ENCODE measurements at regions not wholly inside any gene's neighbourhood (a gene's known extent, or its start where the extent isn't known, plus 50 kb on each side); places are given as distances from the start of the nearest gene placed in this dataset.

GRCh38 chr13:74084375-74084935 lies 49.7 kb downstream of the KLF12 start:
- no peak overlapping the region for H3K27ac ChIP-seq (ENCODE audit: insufficient read depth, low read length, poor library complexity, severe bottlenecking)
- H3K9me3 Mint-ChIP-seq = peaks cover 0 to 4% (median 0%) of the 10 kb centered on the region in 7 donors
- H3K36me3 ChIP-seq (ENCODE audit: control insufficient read depth, insufficient read depth, low read length) = no peaks in the 10 kb centered on the region
- DNase-seq (no peak), ATAC-seq (ENCODE audit: low read depth in 2 of 2) (no peak)
- H3K9me3 ChIP-seq (ENCODE audit: control insufficient read depth in 2 of 2, low read length in 2 of 2) = no peaks in the 10 kb centered on the region
- H3K4me3 Mint-ChIP-seq = no peak overlapping the region
- H3K4me1 Mint-ChIP-seq = peaks cover 59 to 78% (median 69%) of the 10 kb centered on the region in 4 donors
- peaks cover 20% of the 10 kb centered on the region for H3K36me3 Mint-ChIP-seq
- H3K27me3 Mint-ChIP-seq = no peaks in the 10 kb centered on the region
- H3K27me3 ChIP-seq (ENCODE audit: control insufficient read depth, insufficient read depth, low read length) = no peaks in the 10 kb centered on the region
- H3K4me3 ChIP-seq (ENCODE audit: low read depth, low read length) = no peak overlapping the region
- H3K27ac Mint-ChIP-seq = no peak overlapping the region
- H3K4me1 ChIP-seq (ENCODE audit: control insufficient read depth, insufficient read depth, low read length, poor library complexity, severe bottlenecking) = peaks cover 18% of the 10 kb centered on the region

- ATAC-seq (ENCODE audit: low read depth in 2 of 2) (no peak), DNase-seq (no peak)
- no peaks in the 10 kb centered on the region for H3K27me3 ChIP-seq (ENCODE audit: control insufficient read depth, insufficient read depth, low read length)
- H3K4me3 ChIP-seq (ENCODE audit: low read depth, low read length) = no peak overlapping the region
- Mint-ChIP-seq H3K36me3 (peaks cover 27% of the 10 kb centered on the region), H3K27ac (peak overlapping the region in 1 of 3 donors; percentile 1), H3K9me3 (peaks cover 0 to 4% (median 0%) of the 10 kb centered on the region in 7 donors), H3K4me3 (no peak overlapping the region), H3K27me3 (no peaks in the 10 kb centered on the region), H3K4me1 (peaks cover 51 to 73% (median 58%) of the 10 kb centered on the region in 4 donors)
- H3K27ac ChIP-seq (ENCODE audit: insufficient read depth, low read length, poor library complexity, severe bottlenecking) = no peak overlapping the region
- peaks cover 8% of the 10 kb centered on the region for H3K36me3 ChIP-seq (ENCODE audit: control insufficient read depth, insufficient read depth, low read length)
- peaks cover 8% of the 10 kb centered on the region for H3K4me1 ChIP-seq (ENCODE audit: control insufficient read depth, insufficient read depth, low read length, poor library complexity, severe bottlenecking)
- H3K9me3 ChIP-seq (ENCODE audit: control insufficient read depth in 2 of 2, low read length in 2 of 2) = no peaks in the 10 kb centered on the region
Measured at GRCh38 chr13:74082741-74083160, 51.5 kb downstream of the KLF12 start.

- peaks cover 0 to 2% (median 0%) of the 10 kb centered on the region in 7 donors for H3K9me3 Mint-ChIP-seq
- DNase-seq (peak in 2 of 3 donors; percentile 17 to 30), ATAC-seq (ENCODE audit: low read depth in 2 of 2) (peak; percentile 84 to 87)
- no peaks in the 10 kb centered on the region for H3K27me3 ChIP-seq (ENCODE audit: control insufficient read depth, insufficient read depth, low read length)
- peak overlapping the region; percentile 1 for H3K4me3 ChIP-seq (ENCODE audit: low read depth, low read length)
- H3K27ac Mint-ChIP-seq = peak overlapping the region; percentile 35 to 74 (median 44)
- H3K9me3 ChIP-seq (ENCODE audit: control insufficient read depth in 2 of 2, low read length in 2 of 2) = no peaks in the 10 kb centered on the region
- peaks cover 40 to 72% (median 59%) of the 10 kb centered on the region in 4 donors for H3K4me1 Mint-ChIP-seq
- no peak overlapping the region for H3K27ac ChIP-seq (ENCODE audit: insufficient read depth, low read length, poor library complexity, severe bottlenecking)
- peaks cover 10% of the 10 kb centered on the region for H3K4me1 ChIP-seq (ENCODE audit: control insufficient read depth, insufficient read depth, low read length, poor library complexity, severe bottlenecking)
- H3K36me3 ChIP-seq (ENCODE audit: control insufficient read depth, insufficient read depth, low read length) = peaks cover 8% of the 10 kb centered on the region
- H3K36me3 Mint-ChIP-seq = peaks cover 21% of the 10 kb centered on the region
- H3K27me3 Mint-ChIP-seq = no peaks in the 10 kb centered on the region
- H3K4me3 Mint-ChIP-seq = peak overlapping the region in 1 of 4 donors; percentile 5
Measured at GRCh38 chr13:74080762-74081161, 53.4 kb downstream of the KLF12 start.

- no peak overlapping the region for H3K4me3 Mint-ChIP-seq
- peaks cover 32 to 77% (median 59%) of the 10 kb centered on the region in 4 donors for H3K4me1 Mint-ChIP-seq
Measured at GRCh38 chr13:74077792-74078191, 56.4 kb downstream of the KLF12 start.

GRCh38 chr13:74077375-74077774 lies 56.8 kb downstream of the KLF12 start:
- H3K4me3 Mint-ChIP-seq = no peak overlapping the region
- DNase-seq (no peak), ATAC-seq (ENCODE audit: low read depth in 2 of 2) (no peak)
- Histone ChIP-seq H3K27me3 (ENCODE audit: control insufficient read depth, insufficient read depth, low read length) (no peaks in the 10 kb centered on the region), H3K9me3 (ENCODE audit: control insufficient read depth in 2 of 2, low read length in 2 of 2) (no peaks in the 10 kb centered on the region), H3K36me3 (ENCODE audit: control insufficient read depth, insufficient read depth, low read length) (peaks cover 8% of the 10 kb centered on the region), H3K27ac (ENCODE audit: insufficient read depth, low read length, poor library complexity, severe bottlenecking) (no peak overlapping the region), H3K4me1 (ENCODE audit: control insufficient read depth, insufficient read depth, low read length, poor library complexity, severe bottlenecking) (peaks cover 10% of the 10 kb centered on the region), H3K4me3 (ENCODE audit: low read depth, low read length) (no peak overlapping the region)
- peaks cover 28 to 77% (median 58%) of the 10 kb centered on the region in 4 donors for H3K4me1 Mint-ChIP-seq
- peaks cover 0 to 2% (median 0%) of the 10 kb centered on the region in 7 donors for H3K9me3 Mint-ChIP-seq
- H3K27me3 Mint-ChIP-seq = no peaks in the 10 kb centered on the region
- H3K36me3 Mint-ChIP-seq = peaks cover 23% of the 10 kb centered on the region
- no peak overlapping the region for H3K27ac Mint-ChIP-seq

More at GRCh38 chr13:74077792-74078191, 56.4 kb downstream of the KLF12 start:
- Histone ChIP-seq H3K4me3 (ENCODE audit: low read depth, low read length) (no peak overlapping the region), H3K36me3 (ENCODE audit: control insufficient read depth, insufficient read depth, low read length) (peaks cover 8% of the 10 kb centered on the region), H3K27ac (ENCODE audit: insufficient read depth, low read length, poor library complexity, severe bottlenecking) (no peak overlapping the region), H3K4me1 (ENCODE audit: control insufficient read depth, insufficient read depth, low read length, poor library complexity, severe bottlenecking) (peaks cover 10% of the 10 kb centered on the region), H3K9me3 (ENCODE audit: control insufficient read depth in 2 of 2, low read length in 2 of 2) (no peaks in the 10 kb centered on the region), H3K27me3 (ENCODE audit: control insufficient read depth, insufficient read depth, low read length) (no peaks in the 10 kb centered on the region)
- no peaks in the 10 kb centered on the region for H3K27me3 Mint-ChIP-seq
- DNase-seq (no peak), ATAC-seq (ENCODE audit: low read depth in 2 of 2) (no peak)
- no peak overlapping the region for H3K27ac Mint-ChIP-seq
- H3K9me3 Mint-ChIP-seq = peaks cover 0 to 2% (median 0%) of the 10 kb centered on the region in 7 donors
- peaks cover 26% of the 10 kb centered on the region for H3K36me3 Mint-ChIP-seq

- Mint-ChIP-seq H3K36me3 (peaks cover 20% of the 10 kb centered on the region), H3K4me1 (peaks cover 23 to 75% (median 60%) of the 10 kb centered on the region in 4 donors), H3K9me3 (peaks cover 0 to under 1% (median 0%) of the 10 kb centered on the region in 7 donors), H3K27ac (peak overlapping the region; percentile 40 to 59 (median 54)), H3K27me3 (no peaks in the 10 kb centered on the region), H3K4me3 (no peak overlapping the region)
- Histone ChIP-seq H3K9me3 (ENCODE audit: control insufficient read depth in 2 of 2, low read length in 2 of 2) (no peaks in the 10 kb centered on the region), H3K27ac (ENCODE audit: insufficient read depth, low read length, poor library complexity, severe bottlenecking) (no peak overlapping the region), H3K4me3 (ENCODE audit: low read depth, low read length) (no peak overlapping the region), H3K27me3 (ENCODE audit: control insufficient read depth, insufficient read depth, low read length) (no peaks in the 10 kb centered on the region), H3K36me3 (ENCODE audit: control insufficient read depth, insufficient read depth, low read length) (peaks cover 8% of the 10 kb centered on the region), H3K4me1 (ENCODE audit: control insufficient read depth, insufficient read depth, low read length, poor library complexity, severe bottlenecking) (peaks cover 17% of the 10 kb centered on the region)
- DNase-seq (no peak), ATAC-seq (ENCODE audit: low read depth in 2 of 2) (no peak)
Measured at GRCh38 chr13:74074723-74075122, 59.5 kb downstream of the KLF12 start.

GRCh38 chr13:74073274-74073673 lies 60.9 kb downstream of the KLF12 start:
- Mint-ChIP-seq H3K27ac (no peak overlapping the region), H3K9me3 (peaks cover 0 to 1% (median 0%) of the 10 kb centered on the region in 7 donors), H3K4me3 (no peak overlapping the region), H3K36me3 (peaks cover 22% of the 10 kb centered on the region), H3K27me3 (no peaks in the 10 kb centered on the region), H3K4me1 (peaks cover 24 to 88% (median 62%) of the 10 kb centered on the region in 4 donors)
- DNase-seq (no peak), ATAC-seq (ENCODE audit: low read depth in 2 of 2) (no peak)
- Histone ChIP-seq H3K27me3 (ENCODE audit: control insufficient read depth, insufficient read depth, low read length) (no peaks in the 10 kb centered on the region), H3K4me1 (ENCODE audit: control insufficient read depth, insufficient read depth, low read length, poor library complexity, severe bottlenecking) (peaks cover 26% of the 10 kb centered on the region), H3K9me3 (ENCODE audit: control insufficient read depth in 2 of 2, low read length in 2 of 2) (no peaks in the 10 kb centered on the region), H3K4me3 (ENCODE audit: low read depth, low read length) (no peak overlapping the region), H3K27ac (ENCODE audit: insufficient read depth, low read length, poor library complexity, severe bottlenecking) (no peak overlapping the region), H3K36me3 (ENCODE audit: control insufficient read depth, insufficient read depth, low read length) (peaks cover 3% of the 10 kb centered on the region)

- Histone ChIP-seq H3K9me3 (ENCODE audit: control insufficient read depth in 2 of 2, low read length in 2 of 2) (no peaks in the 10 kb centered on the region), H3K4me3 (ENCODE audit: low read depth, low read length) (peak overlapping the region; percentile 72), H3K27ac (ENCODE audit: insufficient read depth, low read length, poor library complexity, severe bottlenecking) (no peak overlapping the region), H3K27me3 (ENCODE audit: control insufficient read depth, insufficient read depth, low read length) (no peaks in the 10 kb centered on the region), H3K4me1 (ENCODE audit: control insufficient read depth, insufficient read depth, low read length, poor library complexity, severe bottlenecking) (peaks cover 23% of the 10 kb centered on the region), H3K36me3 (ENCODE audit: control insufficient read depth, insufficient read depth, low read length) (no peaks in the 10 kb centered on the region)
- no peak for DNase-seq
- ATAC-seq (ENCODE audit: low read depth in 2 of 2) = no peak
- peak overlapping the region; percentile 36 to 85 (median 80) for H3K4me3 Mint-ChIP-seq
- H3K9me3 Mint-ChIP-seq = peaks cover 0 to 1% (median 0%) of the 10 kb centered on the region in 7 donors
- peaks cover 18% of the 10 kb centered on the region for H3K36me3 Mint-ChIP-seq
- no peaks in the 10 kb centered on the region for H3K27me3 Mint-ChIP-seq
- H3K27ac Mint-ChIP-seq = peak overlapping the region; percentile 4 to 91 (median 86)
- H3K4me1 Mint-ChIP-seq = peaks cover 21 to 85% (median 76%) of the 10 kb centered on the region in 4 donors
Measured at GRCh38 chr13:74070513-74070912, 63.7 kb downstream of the KLF12 start.

Measured in CD4-positive, CD25-positive, alpha-beta regulatory T cell (primary cell).